DMS 273 (cell line): ENCODE measurements at regions not wholly inside any gene's neighbourhood (a gene's known extent, or its start where the extent isn't known, plus 50 kb on each side); places are given as distances from the start of the nearest gene placed in this dataset.

Experiments used
- DNase-seq: peaks from one replicate; lab custom pipeline; 2025; ENCODE audit not compliant: unreplicated experiment; lab: John Stamatoyannopoulos, UW

DNA sequence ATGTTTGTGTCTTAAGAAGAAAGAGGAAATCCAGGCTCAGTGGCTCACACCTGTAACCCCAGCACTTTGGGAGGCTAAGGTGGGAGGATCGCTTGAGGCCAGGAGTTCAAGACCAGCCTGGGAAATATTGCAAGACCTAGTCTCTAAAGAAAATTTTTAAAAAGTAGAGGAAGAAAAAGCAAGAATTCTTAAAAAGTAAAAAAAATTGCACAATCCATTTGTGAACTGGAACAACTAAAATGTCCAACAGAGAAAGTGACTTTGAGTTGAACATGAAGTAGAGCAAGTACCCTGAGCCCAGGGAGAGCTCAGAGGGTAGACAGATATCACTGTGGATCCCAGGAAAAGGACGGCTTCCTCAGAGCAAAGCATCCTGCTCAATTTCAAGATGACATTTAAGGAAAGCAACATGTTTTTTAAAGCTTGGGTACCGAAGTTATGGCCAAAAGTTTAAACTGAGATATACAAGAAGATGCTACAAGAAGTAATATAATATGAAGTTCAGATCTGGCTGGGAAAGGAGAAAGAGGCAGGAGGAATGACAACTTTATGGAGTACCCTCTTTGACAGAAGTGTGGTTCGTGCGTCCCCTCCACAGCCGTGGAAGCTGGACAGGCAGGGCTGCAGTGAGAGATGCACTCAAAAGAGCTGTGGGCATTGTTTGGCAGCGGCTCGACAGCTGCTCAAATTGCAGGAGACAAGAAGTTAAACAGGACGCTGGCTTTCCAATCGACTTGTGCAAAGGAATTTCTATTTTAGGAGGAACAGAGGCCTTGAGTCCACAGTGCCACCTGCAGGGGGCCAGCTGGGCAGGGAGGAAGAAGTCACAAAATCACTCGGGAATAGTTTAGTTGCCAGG is 201.3 kb downstream of the JCAD start:
- peak; percentile 49 for DNase-seq

DNA sequence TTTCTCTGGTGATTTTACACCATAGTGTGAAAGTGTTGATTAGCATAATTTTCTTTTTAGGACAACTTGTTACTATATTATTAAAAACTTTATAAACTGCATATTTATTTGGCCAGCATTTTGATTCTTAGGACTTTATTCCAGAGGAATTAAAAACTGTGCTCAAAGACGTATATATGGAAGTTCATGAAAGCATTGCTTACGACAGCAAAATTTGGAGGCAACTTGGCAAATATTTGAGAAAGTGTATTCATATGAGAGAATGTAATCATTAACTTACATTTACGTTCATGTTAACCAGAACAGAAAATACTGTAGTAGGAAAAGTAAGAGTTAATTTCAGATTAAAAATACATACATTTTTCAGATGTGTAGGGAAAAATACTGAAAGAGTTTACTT is 203.1 kb downstream of the JCAD start:
- DNase-seq: no peak

DNA sequence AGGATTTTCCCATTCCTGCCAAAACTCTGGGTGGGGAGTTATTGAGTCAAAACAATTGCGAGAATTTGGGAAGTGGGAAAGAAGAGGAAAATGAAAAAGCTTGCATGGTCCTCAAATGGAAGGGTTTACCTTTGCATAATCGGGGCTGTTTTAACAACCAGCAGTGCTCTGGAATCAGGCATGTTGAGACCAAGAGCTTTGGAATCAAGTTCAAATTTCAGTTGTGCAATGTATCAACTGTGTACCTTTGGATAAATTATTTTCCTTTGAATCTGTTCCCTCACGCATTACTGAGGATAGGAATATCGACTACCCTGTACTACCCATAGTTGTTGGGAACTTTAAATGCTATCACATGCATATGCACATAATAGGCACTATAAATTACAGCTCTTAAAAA is 205.5 kb downstream of the JCAD start:
- no peak for DNase-seq

DNA sequence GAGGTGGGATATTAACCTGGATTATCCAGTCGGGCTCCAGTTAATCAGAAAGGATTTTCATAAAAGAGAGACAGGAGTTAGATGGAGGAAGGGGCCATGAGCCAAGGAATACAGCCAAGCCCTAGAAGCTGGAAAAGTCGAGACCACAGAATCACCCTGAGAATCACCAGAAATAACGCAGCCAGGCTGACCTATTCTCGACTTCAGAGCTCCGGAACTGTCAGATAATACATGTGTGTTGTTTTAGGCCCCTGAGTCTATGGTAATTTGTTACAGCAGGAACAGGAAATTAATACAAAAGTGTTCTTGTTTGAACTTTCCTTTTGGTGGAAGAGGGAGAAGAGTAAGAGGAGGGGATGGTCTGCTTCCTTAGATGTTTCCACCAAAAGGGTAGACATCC is 208.1 kb downstream of the JCAD start:
- DNase-seq: no peak

DNA sequence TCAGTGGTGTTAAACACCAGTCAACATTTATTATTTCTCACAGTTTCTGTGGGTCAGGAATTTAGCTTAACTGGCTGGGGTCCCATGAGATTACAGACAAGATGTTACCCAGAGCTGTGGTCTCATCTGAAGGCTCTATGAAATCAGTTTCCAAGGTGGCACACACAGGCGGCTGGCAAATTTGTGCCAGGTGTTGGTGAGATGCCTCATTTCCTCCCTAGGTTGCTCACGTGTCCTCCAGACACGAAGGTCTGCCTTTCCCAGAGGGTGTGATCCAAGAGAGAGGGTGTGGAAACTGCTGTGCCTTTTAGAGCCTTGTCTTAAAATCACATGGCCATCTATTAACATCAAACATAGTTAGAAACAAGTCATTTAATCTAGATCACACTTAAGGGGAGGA is 209.0 kb downstream of the JCAD start:
- DNase-seq: no peak

DNA sequence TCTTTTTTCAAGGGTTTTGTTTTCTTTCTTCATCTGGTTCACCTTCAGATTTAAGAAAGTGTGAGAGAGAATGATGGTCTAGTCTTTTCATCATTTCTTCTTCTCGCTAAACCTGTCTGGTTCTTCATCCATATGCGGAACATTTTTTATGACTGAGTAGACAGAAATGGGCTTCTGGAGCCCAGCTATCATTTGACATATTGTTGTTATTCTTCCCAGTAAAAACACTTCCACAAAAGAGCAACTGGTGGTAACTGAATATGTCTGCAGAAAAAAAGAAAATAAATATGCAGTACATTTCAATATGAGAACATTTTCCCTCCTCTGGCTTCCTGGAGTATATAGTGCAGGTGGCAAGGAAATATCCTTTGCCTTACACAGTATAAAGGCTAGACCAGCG is 209.5 kb downstream of the JCAD start:
- no peak for DNase-seq

DNA sequence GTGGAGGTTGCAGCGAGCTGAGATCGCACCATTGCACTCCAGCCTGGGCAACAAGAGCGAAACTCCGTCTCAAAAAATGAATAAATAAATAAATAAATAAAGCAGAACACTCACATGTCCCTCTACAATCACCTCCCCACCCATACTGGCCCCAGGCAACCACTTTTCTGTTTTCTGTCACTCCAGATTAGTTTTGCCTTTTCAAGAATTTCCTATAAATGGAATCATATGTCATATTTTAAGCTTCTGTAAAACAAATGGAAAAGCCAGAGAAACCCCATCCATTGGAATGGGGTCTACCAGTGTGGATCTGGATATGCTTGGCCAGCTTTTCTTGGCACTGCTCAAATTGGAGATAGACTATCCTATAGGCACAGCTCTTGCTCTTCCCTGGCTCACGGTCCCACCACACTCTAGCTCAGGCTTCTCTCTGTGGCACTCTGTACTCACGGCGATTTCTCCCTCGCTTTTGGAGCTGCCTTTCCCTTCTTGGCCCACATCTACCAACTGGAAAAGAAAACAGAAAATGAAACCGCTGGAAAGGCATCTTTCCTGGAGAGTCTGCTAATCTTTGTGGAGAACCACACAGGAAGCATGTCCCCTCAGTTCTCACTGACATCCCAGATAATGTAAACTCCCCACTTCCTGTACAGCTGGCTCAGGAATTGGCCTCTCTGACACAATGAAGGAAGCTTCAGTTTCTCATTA is 210.1 kb downstream of the JCAD start:
- no peak for DNase-seq

DNA sequence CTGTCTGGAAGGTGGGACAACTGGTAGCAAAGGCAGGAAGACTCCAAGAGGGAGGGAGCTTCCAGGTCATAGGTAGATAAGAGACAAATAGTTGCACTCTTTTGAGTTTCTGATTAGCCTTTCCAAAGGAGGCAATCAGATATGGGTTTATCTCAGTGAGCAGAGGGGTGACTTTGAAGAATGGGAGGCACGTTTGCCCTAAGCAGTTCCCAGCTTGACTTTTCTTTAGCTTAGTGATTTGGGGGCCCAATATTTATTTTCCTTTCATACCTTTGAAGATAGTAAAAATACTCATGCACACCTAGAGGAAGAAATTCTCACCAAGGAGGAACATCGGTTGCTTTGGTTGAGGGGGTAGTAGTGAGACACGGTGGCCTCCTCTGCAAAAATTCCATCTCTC is 212.1 kb upstream of the SVIL start:
- no peak for DNase-seq

DNA sequence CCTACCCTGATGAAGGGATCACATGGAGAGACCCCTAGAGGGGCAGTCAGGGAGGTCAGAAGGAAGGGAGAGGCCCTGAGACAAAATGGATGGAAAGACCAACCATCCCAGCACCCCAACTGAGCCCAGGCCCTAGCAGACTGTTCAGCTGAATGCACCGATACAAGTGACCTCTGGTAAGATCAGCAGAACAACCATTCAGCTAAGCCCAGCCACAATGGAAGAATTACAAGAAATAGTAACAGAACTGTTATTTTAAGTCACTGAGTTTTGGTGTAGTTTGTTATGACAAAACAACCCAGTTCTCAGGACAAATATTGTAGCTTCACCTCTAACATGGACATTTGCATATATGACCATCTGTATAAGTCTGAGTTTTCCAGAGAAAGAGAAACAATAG is 210.4 kb upstream of the SVIL start:
- DNase-seq: no peak

DNA sequence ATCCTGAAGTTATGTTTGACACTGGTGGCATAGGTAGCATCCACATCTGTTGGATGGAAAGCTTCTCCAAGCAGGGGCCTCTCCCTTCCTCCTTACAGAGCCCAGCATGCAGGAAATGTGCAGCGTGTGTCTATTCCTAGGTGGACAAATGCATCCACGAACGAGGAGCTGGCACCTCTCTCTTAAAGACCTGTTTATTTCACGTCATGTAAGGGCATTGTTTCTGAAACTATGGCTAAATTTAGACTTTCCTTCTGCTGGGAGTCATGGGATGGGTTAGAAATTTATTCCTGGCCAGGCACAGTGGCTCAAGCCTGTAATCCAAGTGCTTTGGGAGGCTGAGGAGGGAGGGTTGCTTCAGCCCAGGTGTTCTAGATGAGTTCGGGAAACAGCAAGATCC is 208.4 kb upstream of the SVIL start:
- no peak for DNase-seq

DNA sequence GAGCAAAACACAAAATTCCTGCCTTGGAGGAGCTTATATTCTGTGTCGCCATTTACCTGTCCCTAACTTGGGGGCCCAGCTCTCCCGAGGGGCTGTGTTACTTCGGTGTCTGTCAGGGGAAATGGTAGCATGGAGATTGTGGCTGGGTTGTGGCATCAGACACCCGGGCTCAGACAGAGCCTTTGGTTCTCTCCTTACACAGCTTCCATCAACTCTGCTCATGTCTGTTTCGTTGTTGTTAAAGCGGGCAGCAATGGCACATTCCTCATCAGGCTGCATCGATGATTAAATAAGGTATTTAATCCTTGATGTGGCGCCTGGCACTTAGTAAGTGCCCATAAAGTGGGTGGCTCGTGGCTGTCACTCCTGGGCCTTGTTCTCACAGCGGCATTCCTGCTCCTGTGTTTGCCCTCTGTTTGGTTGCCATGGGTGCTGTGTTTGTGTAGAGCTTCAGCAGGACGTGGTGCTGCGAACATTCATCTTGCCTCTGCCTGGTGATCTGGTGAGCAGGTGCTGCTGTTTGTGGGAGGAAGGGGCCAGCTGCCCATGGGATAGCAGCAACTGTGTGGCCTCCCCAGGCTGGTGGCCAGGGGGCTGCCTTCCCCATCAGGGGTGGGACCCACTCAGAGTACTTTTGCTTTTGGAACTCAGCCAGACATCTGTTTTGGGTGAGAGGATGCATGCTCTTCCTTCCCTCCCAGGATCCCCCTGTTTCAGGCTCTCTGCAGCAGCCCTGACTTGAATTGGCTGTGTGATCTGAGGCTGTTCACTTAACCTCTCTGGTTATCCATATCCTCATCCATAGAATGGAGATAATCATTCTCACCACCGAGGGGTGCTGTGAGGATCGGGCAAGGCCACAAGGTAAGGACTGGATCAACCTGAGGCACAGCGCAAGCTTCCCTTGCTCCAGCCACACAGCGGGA is 207.2 kb upstream of the SVIL start:
- peak; percentile 22 for DNase-seq

DNA sequence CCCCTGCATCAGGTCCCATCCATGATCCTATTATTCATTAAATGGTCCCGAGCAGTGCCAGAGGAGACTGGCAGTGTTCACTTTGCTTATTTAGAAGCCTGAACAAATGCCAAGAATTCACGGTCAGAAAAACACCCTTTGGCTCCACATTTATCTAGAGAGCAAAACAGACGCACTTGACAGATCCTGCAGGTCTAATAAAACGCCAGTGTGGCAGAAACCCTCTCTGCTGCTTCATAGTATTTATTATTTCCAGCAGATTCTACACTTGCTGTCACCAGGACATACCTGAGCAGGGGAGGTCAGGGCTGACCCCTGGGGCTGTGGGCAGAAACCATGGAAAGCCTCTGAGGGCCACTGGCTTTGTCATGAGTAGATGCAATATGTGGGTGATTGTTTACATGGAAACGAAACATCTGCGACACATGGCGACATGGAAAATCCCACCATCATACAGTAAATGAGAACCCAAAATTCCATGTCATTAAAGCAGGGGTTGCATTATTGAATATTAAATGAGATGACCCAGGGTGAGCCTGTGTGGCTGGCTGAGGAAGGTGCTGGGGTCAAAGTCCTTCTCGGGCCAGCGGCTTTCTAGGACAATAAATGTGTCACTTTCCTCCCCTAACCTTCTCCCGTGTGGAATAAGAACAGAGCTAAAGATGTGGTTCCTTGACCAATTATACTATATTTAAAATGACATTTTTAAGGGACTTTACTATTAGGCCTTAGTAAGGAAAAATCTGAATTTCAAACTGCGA is 205.9 kb upstream of the SVIL start:
- DNase-seq: peak; percentile 0

DNA sequence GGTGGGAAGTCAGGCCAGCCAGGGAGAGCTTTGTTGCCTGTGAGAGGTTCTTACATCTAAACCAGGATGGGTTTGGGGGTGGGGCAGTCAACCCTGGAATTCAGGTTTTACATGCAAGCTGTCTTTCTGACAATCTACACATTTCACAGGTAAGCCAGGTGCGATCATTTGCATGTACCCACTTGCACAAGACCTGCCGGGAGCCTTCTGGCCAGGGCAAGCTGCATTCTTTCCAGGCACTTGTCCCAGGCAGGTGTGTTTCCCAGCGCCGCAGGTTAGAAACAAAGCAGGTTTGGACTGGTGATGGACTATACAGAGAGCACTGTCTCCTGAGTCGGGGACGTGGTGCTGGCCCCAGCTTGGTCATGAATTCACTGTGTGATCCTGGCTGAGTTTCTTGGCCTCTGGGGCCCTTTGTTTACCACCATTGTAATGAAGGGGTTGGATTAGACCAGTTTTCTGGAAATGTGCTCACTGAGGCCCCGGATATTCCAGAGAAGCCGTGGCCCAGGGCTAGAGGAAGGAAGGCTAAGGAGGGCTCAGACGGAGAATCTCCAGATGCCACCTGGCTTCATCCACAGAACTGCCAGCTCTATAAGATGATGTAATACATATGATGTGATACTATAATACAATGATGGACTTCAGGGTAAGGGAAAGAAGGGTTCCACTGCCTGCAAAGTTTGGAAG is 205.2 kb upstream of the SVIL start:
- no peak for DNase-seq

DNA sequence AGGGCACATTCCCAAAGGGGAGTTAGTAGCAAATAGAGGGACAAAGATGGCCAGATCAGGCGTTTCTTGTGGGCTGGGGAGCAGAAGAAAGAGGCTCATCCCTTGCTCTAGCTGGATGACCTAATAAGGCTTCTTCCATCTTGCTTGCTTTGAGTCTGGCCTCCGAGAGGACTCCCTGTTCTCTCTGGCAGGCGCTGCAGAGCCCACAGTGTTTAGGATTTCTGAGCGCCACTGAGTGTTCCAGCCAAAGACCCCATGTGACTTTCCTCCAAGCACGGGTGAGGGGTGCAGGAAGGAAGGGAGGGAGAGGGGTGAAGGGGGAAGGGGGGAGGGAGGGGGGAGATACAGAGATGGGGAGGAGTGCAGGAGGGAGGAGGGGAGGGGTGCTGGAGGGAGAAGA is 203.8 kb upstream of the SVIL start:
- DNase-seq: no peak

DNA sequence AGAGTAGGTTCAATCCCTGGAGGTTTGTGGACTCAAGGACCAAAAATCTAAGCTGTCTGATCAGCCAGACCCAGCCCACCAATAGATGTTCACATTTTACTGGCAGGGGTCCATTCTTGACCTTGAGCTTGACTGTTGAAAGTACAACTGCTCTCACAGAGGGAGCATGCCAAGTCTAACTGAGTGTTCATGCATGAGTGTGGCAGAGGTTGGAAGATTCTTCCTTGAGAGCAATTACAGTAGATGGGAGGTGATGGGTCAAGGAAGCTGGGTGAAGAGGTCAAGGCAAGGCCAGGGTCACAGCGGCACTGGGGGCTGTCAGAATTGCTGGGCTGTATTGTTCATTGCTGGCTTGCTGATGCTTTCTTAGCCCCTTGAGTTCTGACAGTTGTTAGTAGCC is 202.8 kb upstream of the SVIL start:
- no peak for DNase-seq

DNA sequence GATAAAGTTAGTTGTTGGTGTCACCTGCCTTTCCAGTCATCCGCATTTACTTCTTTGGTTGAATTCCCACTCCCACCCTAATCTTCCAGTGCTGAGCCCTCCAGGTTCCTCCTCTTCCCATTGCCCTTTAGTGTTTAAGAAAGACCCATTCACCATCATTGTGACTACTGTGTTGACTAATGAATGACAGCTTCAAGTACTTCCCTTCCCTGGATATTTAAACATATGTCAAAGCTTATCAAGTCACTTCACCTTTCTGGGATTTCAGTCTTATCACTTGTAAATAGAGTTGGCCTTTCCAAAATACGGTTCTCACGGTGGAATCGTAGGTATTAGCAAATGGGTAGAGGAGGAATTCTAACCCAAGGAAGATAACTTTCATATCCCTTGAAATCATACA is 201.6 kb upstream of the SVIL start:
- no peak for DNase-seq

DNA sequence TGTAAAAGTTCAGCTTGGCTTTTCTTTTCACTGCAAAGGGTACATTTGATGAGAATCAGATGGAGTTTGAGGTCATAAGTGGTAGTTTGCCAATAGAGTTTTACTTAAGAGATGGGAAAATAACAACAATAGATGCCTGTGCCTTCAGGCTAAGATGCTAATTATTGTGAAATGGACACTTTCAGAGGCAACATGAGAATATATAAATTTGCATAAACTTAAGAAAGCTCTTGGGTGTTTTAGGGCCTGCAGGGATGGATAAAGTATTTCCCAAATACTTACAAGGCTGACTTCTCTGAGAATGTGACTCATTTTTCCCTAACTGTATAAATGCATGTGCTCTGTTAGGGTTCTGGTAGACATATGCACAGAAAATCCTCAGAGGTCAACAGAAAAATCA is 200.3 kb upstream of the SVIL start:
- no peak for DNase-seq

DNA sequence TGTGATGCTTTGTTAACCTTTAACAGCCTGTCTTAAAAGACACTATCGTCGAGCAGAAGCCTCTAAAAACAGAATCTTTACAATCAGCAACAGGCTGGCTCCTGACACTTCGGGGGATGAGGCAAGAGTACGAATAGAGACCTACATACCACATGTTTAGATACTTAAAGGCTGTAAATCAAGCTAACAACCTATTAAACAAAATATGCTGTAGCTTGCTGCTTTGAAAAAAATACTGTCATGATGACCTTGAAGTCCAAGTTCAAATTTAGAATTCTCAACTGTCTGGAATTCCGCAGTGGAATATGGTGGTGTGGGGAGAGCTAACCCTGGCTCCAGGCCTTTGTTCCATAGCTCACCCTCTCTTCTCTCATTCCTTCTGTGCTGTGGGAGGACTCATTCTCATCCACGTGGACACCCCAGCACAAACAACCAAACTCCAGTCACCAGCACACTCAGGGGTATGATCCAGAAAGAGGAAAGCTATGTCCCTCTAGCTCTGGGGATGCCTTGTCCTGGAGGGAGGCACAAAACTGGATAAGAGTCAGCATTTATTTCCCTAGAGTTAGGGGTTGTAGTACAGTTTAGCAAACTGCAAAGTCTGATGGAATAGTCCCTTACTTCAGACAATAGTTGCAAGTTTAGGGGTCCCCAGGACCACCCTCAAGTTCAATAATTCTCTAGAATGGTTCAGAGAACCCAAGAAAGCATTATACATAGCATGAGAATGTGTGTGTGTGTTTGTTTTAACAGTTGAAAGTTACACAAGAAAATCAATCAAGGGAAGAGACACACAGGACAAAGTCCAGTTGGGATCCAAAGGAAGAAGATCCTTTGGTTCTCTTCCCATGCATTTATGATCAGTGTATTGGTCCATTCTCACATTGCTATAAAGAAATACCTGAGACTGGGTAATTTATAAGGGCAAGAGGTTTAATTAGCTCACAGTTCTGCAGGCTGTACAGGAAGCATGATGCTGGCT is 196.1 kb upstream of the SVIL start:
- no peak for DNase-seq

DNA sequence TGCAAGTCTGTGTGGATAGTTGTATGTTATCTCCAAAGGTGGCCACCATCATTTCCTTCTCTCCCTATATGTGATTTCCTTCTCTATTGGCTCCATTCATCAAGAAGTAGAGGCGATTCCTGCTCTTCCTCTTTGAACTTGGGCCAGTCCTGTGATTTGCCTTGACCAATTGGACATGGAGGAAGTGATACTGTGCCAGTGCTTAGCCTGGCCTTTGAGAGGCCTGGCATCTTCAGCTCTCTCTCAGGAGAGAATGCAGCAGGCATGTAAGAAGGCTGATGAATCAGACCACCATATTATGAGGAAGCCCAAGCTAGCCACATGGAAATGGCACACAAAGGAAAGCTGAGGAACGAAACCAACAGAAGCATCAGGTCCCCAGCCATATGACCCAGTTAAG is 195.0 kb upstream of the SVIL start:
- no peak for DNase-seq
